Vagina (tissue), 2 donors: ENCODE measurements at regions not wholly inside any gene's neighbourhood (a gene's known extent, or its start where the extent isn't known, plus 50 kb on each side); places are given as distances from the start of the nearest gene placed in this dataset.

Experiments used
- POLR2A ChIP-seq, 2 donors: fragments of 450-650 bp; IDR thresholded peaks; one replicate each; pipeline ENCODE4 v1.6.1; 2017; ENCODE audit warnings: antibody characterized with exemption in 2 of 2, mild to moderate bottlenecking in 2 of 2, moderate library complexity in 2 of 2
- POLR2AphosphoS5 ChIP-seq, 2 donors: sonication (generic); formaldehyde crosslinking; IDR thresholded peaks; one replicate each; pipeline ENCODE4 v1.9.0; 2017; ENCODE audit warnings: antibody characterized with exemption in 2 of 2, mild to moderate bottlenecking in 2 of 2, low read depth in 1 of 2; ENCODE audit not compliant: insufficient read depth in 1 of 2
- TF ChIP-seq, protein P1 (sequence below), 3 experiments: fragments of 450-650 bp in 2 of 3; fragments of 200-600 bp in 1 of 3; sonication (generic) in 1 of 3; IDR thresholded peaks; one replicate each; pipeline ENCODE4 v1.5.1; 2017 to 2019; ENCODE audit warnings: antibody characterized with exemption in 3 of 3, mild to moderate bottlenecking in 2 of 3, moderate library complexity in 2 of 3

DNA sequence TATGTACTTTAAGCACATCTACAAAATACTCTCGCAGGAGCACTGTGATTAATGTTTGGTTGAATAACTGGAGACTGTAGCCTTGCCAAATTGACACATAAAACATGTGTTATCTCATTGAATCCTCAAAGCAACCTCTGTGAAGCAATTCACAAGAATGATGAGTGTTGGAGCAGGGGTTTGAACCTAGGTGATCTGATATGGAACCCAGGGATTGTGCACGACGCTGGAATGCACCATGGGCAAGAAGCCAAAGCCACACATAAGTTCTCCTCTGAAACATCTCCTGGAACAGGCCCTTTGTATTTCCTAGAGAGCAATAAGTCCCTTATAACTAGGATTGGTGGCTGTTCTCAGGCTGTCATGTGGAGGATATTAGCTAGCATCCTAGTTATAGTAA is 124.6 kb upstream of the IVNS1ABP start:
- TF ChIP-seq POLR2AphosphoS5 (IDR thresholded peaks at IDR 0.05; ENCODE audit: insufficient read depth in 1 of 2, low read depth in 1 of 2) (no peak), POLR2A (IDR thresholded peaks at IDR 0.05) (no peak)
- TF ChIP-seq, protein P1, sequence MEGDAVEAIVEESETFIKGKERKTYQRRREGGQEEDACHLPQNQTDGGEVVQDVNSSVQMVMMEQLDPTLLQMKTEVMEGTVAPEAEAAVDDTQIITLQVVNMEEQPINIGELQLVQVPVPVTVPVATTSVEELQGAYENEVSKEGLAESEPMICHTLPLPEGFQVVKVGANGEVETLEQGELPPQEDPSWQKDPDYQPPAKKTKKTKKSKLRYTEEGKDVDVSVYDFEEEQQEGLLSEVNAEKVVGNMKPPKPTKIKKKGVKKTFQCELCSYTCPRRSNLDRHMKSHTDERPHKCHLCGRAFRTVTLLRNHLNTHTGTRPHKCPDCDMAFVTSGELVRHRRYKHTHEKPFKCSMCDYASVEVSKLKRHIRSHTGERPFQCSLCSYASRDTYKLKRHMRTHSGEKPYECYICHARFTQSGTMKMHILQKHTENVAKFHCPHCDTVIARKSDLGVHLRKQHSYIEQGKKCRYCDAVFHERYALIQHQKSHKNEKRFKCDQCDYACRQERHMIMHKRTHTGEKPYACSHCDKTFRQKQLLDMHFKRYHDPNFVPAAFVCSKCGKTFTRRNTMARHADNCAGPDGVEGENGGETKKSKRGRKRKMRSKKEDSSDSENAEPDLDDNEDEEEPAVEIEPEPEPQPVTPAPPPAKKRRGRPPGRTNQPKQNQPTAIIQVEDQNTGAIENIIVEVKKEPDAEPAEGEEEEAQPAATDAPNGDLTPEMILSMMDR (IDR thresholded peaks at IDR 0.05) = no peak
